HCT116 (cell line): ENCODE measurements at regions not wholly inside any gene's neighbourhood (a gene's known extent, or its start where the extent isn't known, plus 50 kb on each side); places are given as distances from the start of the nearest gene placed in this dataset.
A peak's percentile ranks its signal among the peaks of the same experiment; 100 is the strongest.
"Not testable (repeated sequence)": the region's sequence is repeated elsewhere in the genome, so short reads cannot be mapped to it uniquely, and the experiment has no call there.

Experiments used
- ATAC-seq: fragments of 200-7000 bp; cut with Tn5 transposase; 2 replicates; pipeline ENCODE4 v1.9.1; 2020; ENCODE audit warnings: mild to moderate bottlenecking, moderate library complexity
- BruUV-seq: library from RNA; stranded (reverse); fragments of 400-500 nt; replicated peaks from 2 replicates; lab custom pipeline; 2021; lab: Mats Ljungman, UMichigan
- CTCF ChIA-PET: fragments of 300-600 bp; sonication (Branson Sonifier 250); formaldehyde crosslinking; loops from one replicate; lab custom pipeline; 2021; ENCODE audit warnings: antibody characterized with exemption; lab: Charles Lee
- POLR2A ChIA-PET: fragments of 300-600, 350-600 bp; sonication (Branson Sonifier 250); formaldehyde crosslinking; loops from one replicate; lab custom pipeline; 2021; ENCODE audit warnings: antibody characterized with exemption; lab: Charles Lee
- RAD21 ChIA-PET, 2 experiments: fragments of 300-600 bp; sonication (Branson Sonifier 250); formaldehyde crosslinking; loops; one replicate each; lab custom pipeline; 2023; ENCODE audit warnings: low total read pairs in 2 of 2; ENCODE audit not compliant: uncharacterized antibody in 2 of 2, unreplicated experiment in 2 of 2, low non-redundant PET in 1 of 2; lab: Charles Lee
- DNase-seq: peaks from one replicate; pipeline ENCODE4 v3.0.0-alpha.2; 2010; ENCODE audit warnings: low read depth, low spot score
- H2AFZ ChIP-seq: fragments of 200-600 bp; shearing (Covaris generic), sonication (generic); 2 replicates; pipeline ENCODE4 v1.6.1; 2017; ENCODE audit warnings: low read depth, mixed run types, mixed read lengths, antibody characterized with exemption, low read length; ENCODE audit not compliant: poor library complexity, severe bottlenecking
- H3K27ac ChIP-seq: 2 replicates; pipeline ENCODE4 v1.5.1; 2012; ENCODE audit warnings: low read depth, low read length
- H3K27me3 ChIP-seq: fragments of 200-600 bp; sonication (generic); 2 replicates; pipeline ENCODE4 v1.6.1; 2016; ENCODE audit warnings: mixed run types, low read length, mixed read lengths; ENCODE audit not compliant: insufficient read depth
- H3K36me3 ChIP-seq, 2 experiments: fragments of 200-500 bp in 1 of 2; fragments of 200-600 bp in 1 of 2; sonication (Bioruptor generic) in 1 of 2; sonication (generic) in 1 of 2; 2 replicates each; pipeline versions ENCODE4 v1.5.1 to v1.6.1; 2014 to 2016; ENCODE audit warnings: low read length in 2 of 2, inconsistent platforms in 1 of 2, mixed read lengths in 1 of 2, mixed run types in 1 of 2; ENCODE audit not compliant: insufficient read depth in 2 of 2, control insufficient read depth in 1 of 2
- H3K4me1 ChIP-seq, 2 experiments: fragments of 200-600 bp in 1 of 2; sonication (generic) in 1 of 2; 2 replicates each; pipeline versions ENCODE4 v1.5.1 to v1.6.1; 2012 to 2017; ENCODE audit warnings: low read length in 2 of 2, inconsistent platforms in 1 of 2, mild to moderate bottlenecking in 1 of 2, mixed read lengths in 1 of 2, mixed run types in 1 of 2, moderate library complexity in 1 of 2; ENCODE audit not compliant: insufficient read depth in 2 of 2, control insufficient read depth in 1 of 2
- H3K4me2 ChIP-seq: fragments of 200-600 bp; sonication (generic); 2 replicates; pipeline ENCODE4 v1.6.1; 2017; ENCODE audit warnings: mixed run types, low read length, mixed read lengths
- H3K4me3 ChIP-seq, 2 experiments: fragments of 200-600 bp in 1 of 2; sonication (generic) in 1 of 2; replicated peaks in 1 of 2; 2 replicates each; pipeline ENCODE4 v1.5.1; 2011 to 2016; ENCODE audit warnings: low read length in 2 of 2, control low read depth in 1 of 2, low read depth in 1 of 2, mild to moderate bottlenecking in 1 of 2, mixed read lengths in 1 of 2, mixed run types in 1 of 2
- H3K79me2 ChIP-seq: fragments of 200-600 bp; sonication (generic); 2 replicates; pipeline ENCODE4 v1.6.1; 2017; ENCODE audit warnings: mild to moderate bottlenecking, mixed run types, low read length, moderate library complexity, mixed read lengths; ENCODE audit not compliant: insufficient read depth
- H3K9ac ChIP-seq: fragments of 200-600 bp; sonication (generic); 2 replicates; pipeline ENCODE4 v1.6.1; 2016; ENCODE audit warnings: low read length, mixed read lengths
- H3K9me2 ChIP-seq: fragments of 200-600 bp; sonication (generic), shearing (Covaris generic); 2 replicates; pipeline ENCODE4 v1.6.1; 2017; ENCODE audit warnings: mixed run types, mild to moderate bottlenecking, moderate library complexity; ENCODE audit not compliant: insufficient read depth
- H3K9me3 ChIP-seq, 2 experiments: fragments of 200-500 bp in 1 of 2; fragments of 200-600 bp in 1 of 2; sonication (Bioruptor generic) in 1 of 2; sonication (generic) in 1 of 2; 2 replicates each; pipeline ENCODE4 v1.6.1; 2014 to 2017; ENCODE audit warnings: low read length in 2 of 2, mixed read lengths in 2 of 2, inconsistent platforms in 1 of 2, low read depth in 1 of 2, mild to moderate bottlenecking in 1 of 2, mixed run types in 1 of 2, moderate library complexity in 1 of 2; ENCODE audit not compliant: control insufficient read depth in 1 of 2, insufficient read depth in 1 of 2
- H4K20me1 ChIP-seq: fragments of 200-600 bp; sonication (generic), shearing (Covaris generic); 2 replicates; pipeline ENCODE4 v1.6.1; 2017; ENCODE audit warnings: mixed run types, mild to moderate bottlenecking, moderate library complexity; ENCODE audit not compliant: insufficient read depth
- FOSL1 ChIP-seq: IDR thresholded peaks from 2 replicates; pipeline ENCODE4 v1.6.1; 2012; ENCODE audit warnings: low read depth
- REST ChIP-seq: IDR thresholded peaks from 2 replicates; pipeline ENCODE4 v1.6.1; 2012; ENCODE audit warnings: low read depth
- SP1 ChIP-seq: IDR thresholded peaks from 2 replicates; pipeline ENCODE4 v1.6.1; 2012; ENCODE audit warnings: low read depth
- SRF ChIP-seq: IDR thresholded peaks from 2 replicates; pipeline ENCODE4 v1.6.1; 2012; ENCODE audit warnings: low read depth
- TCF7L2 ChIP-seq: IDR thresholded peaks from 2 replicates; pipeline ENCODE4 v1.7.0; 2011; ENCODE audit warnings: borderline replicate concordance, inconsistent platforms; ENCODE audit not compliant: insufficient read depth, insufficient read length; ENCODE audit errors: extremely low read depth
- YY1 ChIP-seq: IDR thresholded peaks from 2 replicates; pipeline ENCODE4 v1.6.1; 2011; ENCODE audit warnings: low read length, low read depth, moderate library complexity, mild to moderate bottlenecking; ENCODE audit not compliant: insufficient replicate concordance; ENCODE audit errors: extremely low read depth
- intact Hi-C: fragments of 100-400 bp; cut with micrococcal nuclease; formaldehyde crosslinking; loops from 2 replicates; pipeline ENCODE4 v1.10.0; 2022
- TF ChIP-seq, protein P1 (sequence below), 3 experiments: fragments of 200-600 bp in 1 of 3; sonication (generic) in 1 of 3; IDR thresholded peaks in 2 of 3; conservative IDR thresholded peaks in 1 of 3; 2 replicates each; pipeline ENCODE4 v1.5.1; 2012 to 2017; ENCODE audit warnings: low read depth in 2 of 3, low read length in 2 of 3, antibody characterized with exemption in 1 of 3, borderline replicate concordance in 1 of 3, control low read depth in 1 of 3, mild to moderate bottlenecking in 1 of 3, mixed read lengths in 1 of 3, mixed run types in 1 of 3, moderate library complexity in 1 of 3; ENCODE audit not compliant: insufficient read depth in 1 of 3
- TF ChIP-seq, protein P2 (sequence below): IDR thresholded peaks from 2 replicates; pipeline ENCODE4 v1.6.1; 2012

GRCh38 chr1:203995228-203995627, 77.7 kb upstream of the SOX13 start (continued):
- TF ChIP-seq, protein P1, sequence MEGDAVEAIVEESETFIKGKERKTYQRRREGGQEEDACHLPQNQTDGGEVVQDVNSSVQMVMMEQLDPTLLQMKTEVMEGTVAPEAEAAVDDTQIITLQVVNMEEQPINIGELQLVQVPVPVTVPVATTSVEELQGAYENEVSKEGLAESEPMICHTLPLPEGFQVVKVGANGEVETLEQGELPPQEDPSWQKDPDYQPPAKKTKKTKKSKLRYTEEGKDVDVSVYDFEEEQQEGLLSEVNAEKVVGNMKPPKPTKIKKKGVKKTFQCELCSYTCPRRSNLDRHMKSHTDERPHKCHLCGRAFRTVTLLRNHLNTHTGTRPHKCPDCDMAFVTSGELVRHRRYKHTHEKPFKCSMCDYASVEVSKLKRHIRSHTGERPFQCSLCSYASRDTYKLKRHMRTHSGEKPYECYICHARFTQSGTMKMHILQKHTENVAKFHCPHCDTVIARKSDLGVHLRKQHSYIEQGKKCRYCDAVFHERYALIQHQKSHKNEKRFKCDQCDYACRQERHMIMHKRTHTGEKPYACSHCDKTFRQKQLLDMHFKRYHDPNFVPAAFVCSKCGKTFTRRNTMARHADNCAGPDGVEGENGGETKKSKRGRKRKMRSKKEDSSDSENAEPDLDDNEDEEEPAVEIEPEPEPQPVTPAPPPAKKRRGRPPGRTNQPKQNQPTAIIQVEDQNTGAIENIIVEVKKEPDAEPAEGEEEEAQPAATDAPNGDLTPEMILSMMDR (IDR thresholded peaks at IDR 0.05 in 2 of 3, conservative IDR thresholded peaks at IDR 0.05 in 1 of 3; ENCODE audit: borderline replicate concordance in 1 of 3, insufficient read depth in 1 of 3, low read depth in 2 of 3, low read length in 2 of 3) = no peak
- no peak for TF ChIP-seq YY1

DNA sequence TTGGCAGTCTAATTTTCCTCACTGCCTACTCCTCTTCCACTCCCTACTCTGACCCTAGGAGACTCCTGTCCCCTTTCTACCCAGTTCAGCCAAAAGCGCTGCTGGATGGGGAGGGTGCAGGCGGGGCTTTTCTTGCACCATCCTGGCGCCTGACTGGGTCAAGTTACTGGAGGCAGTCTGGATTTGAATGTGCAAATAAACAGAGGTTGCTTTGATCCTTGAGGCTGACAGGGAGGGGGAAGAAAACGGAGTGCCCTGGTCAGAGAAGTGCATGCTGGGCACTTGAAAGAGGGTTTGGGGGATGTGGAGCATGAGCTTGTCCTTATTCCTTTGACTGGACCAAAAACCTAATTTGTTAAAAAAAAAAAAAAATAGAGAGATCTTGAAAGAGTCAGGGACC, 76.8 kb upstream of the SOX13 start:
- POLR2A ChIA-PET = no interaction called here

DNA sequence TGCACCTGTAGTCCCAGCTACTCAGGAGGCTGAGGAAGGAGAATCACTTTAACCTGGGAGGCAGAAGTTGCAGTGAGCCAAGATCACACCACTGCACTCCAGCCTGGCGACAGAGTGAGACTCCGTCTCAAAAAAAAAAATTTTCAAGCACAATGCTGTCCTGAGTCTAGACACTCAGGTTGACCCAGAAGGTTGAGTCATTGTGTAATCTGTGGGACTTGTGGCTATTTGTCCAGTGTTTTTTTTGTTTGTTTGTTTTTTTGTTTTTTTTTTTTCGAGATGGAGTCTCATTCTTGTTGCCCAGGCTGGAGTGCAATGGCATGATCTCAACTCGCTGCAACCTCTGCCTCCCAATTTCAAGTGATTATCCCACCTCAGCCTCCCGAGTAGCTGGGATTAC, 74.3 kb upstream of the SOX13 start:
- POLR2A ChIA-PET, H4K20me1 ChIP-seq, CTCF ChIA-PET, ATAC-seq, RAD21 ChIA-PET, H2AFZ ChIP-seq, H3K9me3 ChIP-seq, H3K9me2 ChIP-seq, DNase-seq, H3K4me2 ChIP-seq, H3K4me3 ChIP-seq, H3K79me2 ChIP-seq, H3K9ac ChIP-seq, H3K27me3 ChIP-seq, H3K27ac ChIP-seq, intact Hi-C loops, H3K36me3 ChIP-seq, BruUV-seq: not testable (repeated sequence)
- H3K4me1 ChIP-seq = peaks cover 9 to 14% of the 10 kb centered on the region in 2 experiments

More for the DNA sequence above, 76.8 kb upstream of the SOX13 start:
- ChIA-PET RAD21 (no interaction called here), CTCF (no interaction called here)
- Histone ChIP-seq H3K27ac (no peak overlapping the region), H3K9me3 (no peaks in the 10 kb centered on the region), H3K4me2 (no peak overlapping the region), H3K9me2 (no peaks in the 10 kb centered on the region), H3K4me3 (no peak overlapping the region), H3K4me1 (peaks cover 2 to 3% of the 10 kb centered on the region in 2 experiments; a peak in 2 of 4 replicates), H3K36me3 (no peaks in the 10 kb centered on the region), H2AFZ (no peak overlapping the region), H4K20me1 (no peaks in the 10 kb centered on the region), H3K27me3 (no peaks in the 10 kb centered on the region), H3K79me2 (no peaks in the 10 kb centered on the region), H3K9ac (no peak overlapping the region)
- TF ChIP-seq FOSL1 (no peak), REST (no peak), SP1 (no peak), TCF7L2 (peak; percentile 61), SRF (no peak)
- TF ChIP-seq, protein P2, sequence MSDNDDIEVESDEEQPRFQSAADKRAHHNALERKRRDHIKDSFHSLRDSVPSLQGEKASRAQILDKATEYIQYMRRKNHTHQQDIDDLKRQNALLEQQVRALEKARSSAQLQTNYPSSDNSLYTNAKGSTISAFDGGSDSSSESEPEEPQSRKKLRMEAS = no peak
- intact Hi-C loops = no loop called here
- no peak for DNase-seq
- BruUV-seq = no TSS peak
- no peak; the same call in 1 of the 2 replicates for ATAC-seq
